H1 (cell line): ENCODE measurements at regions not wholly inside any gene's neighbourhood (a gene's known extent, or its start where the extent isn't known, plus 50 kb on each side); places are given as distances from the start of the nearest gene placed in this dataset.

ENCODE experiments used
- CTCF ChIA-PET: fragments of 300-600 bp; sonication (Branson Sonifier 250); formaldehyde crosslinking; loops from one replicate; lab custom pipeline; 2021; ENCODE audit not compliant: partially characterized antibody; lab: Charles Lee
- POLR2A ChIA-PET: fragments of 300-600 bp; sonication (Branson Sonifier 250); formaldehyde crosslinking; loops from one replicate; lab custom pipeline; 2021; ENCODE audit warnings: inconsistent platforms; ENCODE audit not compliant: partially characterized antibody; lab: Charles Lee
- DNase-seq, 2 experiments: peaks; one replicate each; pipeline versions ENCODE4 v3.0.0 to v3.0.0-alpha.2; 2010 to 2022; ENCODE audit warnings: low spot score in 2 of 2, low read depth in 1 of 2, mixed read lengths in 1 of 2
- FAIRE-seq: peaks from 2 replicates; lab custom pipeline; 2011; peaks lifted over from hg19 to GRCh38; lab: Jason Lieb, UNC
- H2AFZ ChIP-seq: 2 replicates; pipeline ENCODE4 v1.8.1; 2012; ENCODE audit warnings: low read length, inconsistent platforms
- H2AK5ac ChIP-seq: 2 replicates; pipeline ENCODE4 v1.6.1; 2013; ENCODE audit warnings: low read depth, low read length
- H2BK120ac ChIP-seq: replicated peaks from 2 replicates; pipeline ENCODE3; 2013; ENCODE audit warnings: low read depth, low read length, inconsistent platforms
- H2BK12ac ChIP-seq: 2 replicates; pipeline ENCODE4 v1.6.1; 2013; ENCODE audit warnings: low read depth, low read length
- H2BK15ac ChIP-seq: 2 replicates; pipeline ENCODE4 v1.6.1; 2013; ENCODE audit warnings: low read length
- H2BK20ac ChIP-seq: 2 replicates; pipeline ENCODE4 v1.6.1; 2013; ENCODE audit warnings: low read length
- H2BK5ac ChIP-seq: 2 replicates; pipeline ENCODE4 v1.6.1; 2013; ENCODE audit warnings: low read depth, low read length
- H3K14ac ChIP-seq: 2 replicates; pipeline ENCODE4 v1.6.1; 2013; ENCODE audit warnings: inconsistent platforms; ENCODE audit not compliant: insufficient read length
- H3K18ac ChIP-seq: 2 replicates; pipeline ENCODE4 v1.6.1; 2013; ENCODE audit warnings: low read length; ENCODE audit errors: extremely low read depth
- H3K23ac ChIP-seq: 2 replicates; pipeline ENCODE4 v1.6.1; 2013; ENCODE audit warnings: inconsistent platforms; ENCODE audit not compliant: insufficient read length
- H3K23me2 ChIP-seq: 2 replicates; pipeline ENCODE4 v1.6.1; 2013; ENCODE audit warnings: low read depth, low read length
- H3K27ac ChIP-seq: 2 replicates; pipeline ENCODE4 v1.6.1; 2011; ENCODE audit warnings: low read depth, low read length, inconsistent platforms
- H3K27me3 ChIP-seq, 4 experiments: replicated peaks in 1 of 4; 1 replicate in 1 of 4; 2 replicates in 3 of 4; pipeline versions ENCODE4 v1.6.1 to v1.8.1; 2011 to 2013; ENCODE audit warnings: low read length in 3 of 4, mild to moderate bottlenecking in 3 of 4, inconsistent platforms in 2 of 4, mixed read lengths in 2 of 4, moderate library complexity in 1 of 4; ENCODE audit not compliant: control insufficient read depth in 3 of 4, insufficient read depth in 3 of 4; ENCODE audit errors: extremely low read depth in 1 of 4
- H3K36me3 ChIP-seq, 4 experiments: 2 replicates each; pipeline versions ENCODE4 v1.6.1 to v1.8.1; 2011 to 2013; ENCODE audit warnings: mild to moderate bottlenecking in 4 of 4, low read length in 3 of 4, moderate library complexity in 2 of 4, control low read depth in 1 of 4, inconsistent platforms in 1 of 4; ENCODE audit not compliant: insufficient read depth in 4 of 4, control insufficient read depth in 2 of 4
- H3K4ac ChIP-seq: replicated peaks from 2 replicates; pipeline ENCODE3; 2013; ENCODE audit warnings: low read length, low read depth, mixed read lengths, inconsistent platforms; ENCODE audit not compliant: insufficient read length
- H3K4me1 ChIP-seq, 4 experiments: replicated peaks in 1 of 4; 1 replicate in 1 of 4; 2 replicates in 3 of 4; pipeline versions ENCODE4 v1.6.1 to v1.8.1; 2011 to 2013; ENCODE audit warnings: low read length in 3 of 4, inconsistent platforms in 2 of 4, mixed read lengths in 1 of 4; ENCODE audit not compliant: insufficient read depth in 4 of 4, control insufficient read depth in 3 of 4
- H3K4me2 ChIP-seq, 2 experiments: 2 replicates each; pipeline versions ENCODE4 v1.6.1 to v1.8.1; 2011 to 2013; ENCODE audit warnings: low read depth in 2 of 2, low read length in 2 of 2, control low read depth in 1 of 2, inconsistent platforms in 1 of 2, mild to moderate bottlenecking in 1 of 2; ENCODE audit not compliant: insufficient read depth in 1 of 2
- H3K4me3 ChIP-seq, 4 experiments: fragments of 200-600, 300-600 bp in 1 of 4; sonication (generic), shearing (Covaris generic), sonication (Bioruptor Twin) in 1 of 4; 2 replicates each; pipeline versions ENCODE4 v1.5.1 to v1.8.1; 2011 to 2016; ENCODE audit warnings: low read length in 4 of 4, low read depth in 3 of 4, control low read depth in 2 of 4, inconsistent platforms in 2 of 4, mild to moderate bottlenecking in 2 of 4, mixed read lengths in 1 of 4, moderate library complexity in 1 of 4; ENCODE audit not compliant: insufficient read depth in 2 of 4; ENCODE audit errors: extremely low read depth in 1 of 4
- H3K56ac ChIP-seq: replicated peaks from 2 replicates; pipeline ENCODE3; 2013; ENCODE audit warnings: low read depth, mild to moderate bottlenecking, mixed read lengths, low read length, inconsistent platforms; ENCODE audit not compliant: insufficient read length
- H3K79me1 ChIP-seq: 2 replicates; pipeline ENCODE4 v1.6.1; 2013; ENCODE audit warnings: low read depth, low read length, control low read depth
- H3K79me2 ChIP-seq, 2 experiments: 2 replicates each; pipeline versions ENCODE4 v1.6.1 to v1.8.1; 2012 to 2013; ENCODE audit warnings: low read length in 2 of 2, mild to moderate bottlenecking in 2 of 2, inconsistent platforms in 1 of 2; ENCODE audit not compliant: insufficient read depth in 2 of 2, control insufficient read depth in 1 of 2
- H3K9ac ChIP-seq, 4 experiments: replicated peaks in 1 of 4; 1 replicate in 1 of 4; 2 replicates in 3 of 4; pipeline versions ENCODE4 v1.6.1 to v1.8.1; 2011 to 2013; ENCODE audit warnings: low read depth in 3 of 4, low read length in 3 of 4, control low read depth in 2 of 4, mild to moderate bottlenecking in 2 of 4, moderate library complexity in 2 of 4, inconsistent platforms in 1 of 4; ENCODE audit errors: extremely low read depth in 1 of 4
- H3K9me3 ChIP-seq, 2 experiments: 2 replicates each; pipeline versions ENCODE4 v1.6.1 to v1.8.1; 2012 to 2013; ENCODE audit warnings: mild to moderate bottlenecking in 2 of 2, moderate library complexity in 2 of 2, control low read depth in 1 of 2, inconsistent platforms in 1 of 2, low read depth in 1 of 2, low read length in 1 of 2, mixed read lengths in 1 of 2; ENCODE audit not compliant: insufficient read depth in 2 of 2
- H4K20me1 ChIP-seq, 2 experiments: replicated peaks in 1 of 2; 2 replicates each; pipeline versions ENCODE3 to v1.8.1; 2011 to 2013; ENCODE audit warnings: inconsistent platforms in 2 of 2, low read length in 2 of 2, mild to moderate bottlenecking in 1 of 2; ENCODE audit not compliant: insufficient read depth in 2 of 2, control insufficient read depth in 1 of 2
- H4K5ac ChIP-seq: 2 replicates; pipeline ENCODE4 v1.6.1; 2013; ENCODE audit warnings: low read length, low read depth, mixed read lengths, inconsistent platforms; ENCODE audit not compliant: insufficient read length
- H4K8ac ChIP-seq: 2 replicates; pipeline ENCODE4 v1.8.0; 2013; ENCODE audit warnings: mild to moderate bottlenecking, moderate library complexity, low read length, inconsistent platforms; ENCODE audit not compliant: insufficient read depth; ENCODE audit errors: extremely low read depth
- H4K91ac ChIP-seq: replicated peaks from 2 replicates; pipeline ENCODE3; 2013; ENCODE audit warnings: low read length, mixed read lengths, inconsistent platforms; ENCODE audit not compliant: insufficient read length
- CHD1 ChIP-seq: IDR thresholded peaks from 2 replicates; pipeline ENCODE4 v1.6.1; 2012; ENCODE audit warnings: low read depth, low read length, improper control_type of control experiment
- EZH2 ChIP-seq: fragments of 200-600 bp; sonication (generic); IDR thresholded peaks from 2 replicates; pipeline ENCODE4 v1.7.1; 2012; ENCODE audit warnings: low read depth, mild to moderate bottlenecking, moderate library complexity, low read length, inconsistent platforms; ENCODE audit not compliant: severe bottlenecking
- GABPA ChIP-seq: IDR thresholded peaks from 2 replicates; pipeline ENCODE4 v1.6.1; 2011; ENCODE audit warnings: mild to moderate bottlenecking, low read length, moderate library complexity, borderline replicate concordance; ENCODE audit not compliant: insufficient read depth
- HDAC6 ChIP-seq: IDR thresholded peaks from one replicate; pipeline ENCODE4 v1.7.1; 2012; ENCODE audit warnings: low read depth, mild to moderate bottlenecking, inconsistent platforms, low read length, moderate library complexity
- KDM4A ChIP-seq: IDR thresholded peaks from one replicate; pipeline ENCODE4 v1.7.1; 2012; ENCODE audit warnings: low read depth, mild to moderate bottlenecking, moderate library complexity, low read length, inconsistent platforms; ENCODE audit not compliant: severe bottlenecking
- MAFK ChIP-seq: IDR thresholded peaks from 2 replicates; pipeline ENCODE4 v1.6.1; 2012; ENCODE audit warnings: low read depth, mild to moderate bottlenecking, improper control_type of control experiment, low read length
- RFX5 ChIP-seq: IDR thresholded peaks from 2 replicates; pipeline ENCODE4 v1.6.1; 2011; ENCODE audit warnings: low read depth, low read length, improper control_type of control experiment, borderline replicate concordance
- SAP30 ChIP-seq: fragments of 300-600 bp; sonication (generic); IDR thresholded peaks from 2 replicates; pipeline ENCODE4 v1.7.1; 2012; ENCODE audit warnings: low read length, moderate library complexity, mild to moderate bottlenecking, inconsistent platforms; ENCODE audit not compliant: insufficient read depth, insufficient replicate concordance
- SIN3A ChIP-seq, 2 experiments: IDR thresholded peaks in 1 of 2; conservative IDR thresholded peaks in 1 of 2; 2 replicates each; pipeline ENCODE4 v1.6.1; 2011 to 2012; ENCODE audit warnings: low read length in 2 of 2, improper control_type of control experiment in 1 of 2, low read depth in 1 of 2, mild to moderate bottlenecking in 1 of 2
- SIRT6 ChIP-seq: IDR thresholded peaks from one replicate; pipeline ENCODE4 v1.7.1; 2012; ENCODE audit warnings: low read length, inconsistent platforms
- SIX5 ChIP-seq: IDR thresholded peaks from 2 replicates; pipeline ENCODE4 v1.6.1; 2011; ENCODE audit warnings: mild to moderate bottlenecking, low read depth, low read length
- SUZ12 ChIP-seq: fragments of 200-600 bp; sonication (generic); IDR thresholded peaks from 2 replicates; pipeline ENCODE4 v1.6.1; 2012; ENCODE audit warnings: mild to moderate bottlenecking, inconsistent platforms, low read length, moderate library complexity, mixed read lengths
- WGBS, 2 experiments: shearing (Covaris generic) in 1 of 2; methylation state at CpG; one replicate each; pipeline versions ENCODE4 v1.1.6 to v1.1.7; 2013 to 2015; ENCODE audit warnings: low lambda C conversion rate in 2 of 2, mixed read lengths in 2 of 2, inconsistent platforms in 1 of 2, low coverage in 1 of 2, missing lambda C conversion rate in 1 of 2; ENCODE audit not compliant: insufficient replicate concordance in 2 of 2, insufficient coverage in 1 of 2, insufficient read length in 1 of 2; ENCODE audit errors: extremely low coverage in 1 of 2, missing lambda C conversion rate in 1 of 2; 5-methylcytosine and 5-hydroxymethylcytosine counted together

DNA sequence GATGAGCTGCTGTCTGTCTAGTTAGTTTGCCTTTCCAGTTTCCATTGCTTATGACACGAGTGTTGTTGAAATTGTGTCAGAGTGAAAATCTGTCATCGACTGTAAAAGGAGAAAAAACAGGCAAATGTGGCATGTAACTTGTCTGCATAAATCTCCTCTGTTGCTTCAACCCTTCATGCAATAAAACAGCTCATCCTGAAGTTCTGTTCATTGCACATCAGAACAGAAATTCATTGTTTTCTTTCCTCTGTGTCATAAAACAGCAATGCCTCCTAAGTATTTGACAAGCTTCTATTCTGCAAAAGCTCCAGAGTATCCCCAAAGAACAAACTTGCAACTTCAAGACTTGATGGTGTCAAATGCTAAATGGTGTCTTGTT lies 432.1 kb downstream of the MEIS1 start:
- Histone ChIP-seq H3K14ac (no peak overlapping the region), H3K23ac (no peak overlapping the region), H2BK120ac (no peak overlapping the region), H3K27me3 (no peaks in the 10 kb centered on the region), H2BK5ac (no peak overlapping the region), H2AFZ (no peak overlapping the region), H3K27ac (no peak overlapping the region), H4K20me1 (no peaks in the 10 kb centered on the region), H3K79me1 (no peaks in the 10 kb centered on the region), H3K9ac (no peak overlapping the region), H3K4me3 (no peak overlapping the region), H4K91ac (no peak overlapping the region), H3K18ac (no peak overlapping the region), H3K4me2 (no peak overlapping the region), H3K36me3 (no peaks in the 10 kb centered on the region), H3K4ac (no peak overlapping the region), H4K5ac (no peak overlapping the region), H4K8ac (no peak overlapping the region), H3K56ac (no peak overlapping the region), H3K23me2 (no peaks in the 10 kb centered on the region), H3K4me1 (no peaks in the 10 kb centered on the region), H2AK5ac (no peak overlapping the region), H2BK12ac (no peak overlapping the region), H3K9me3 (no peaks in the 10 kb centered on the region), H3K79me2 (no peaks in the 10 kb centered on the region), H2BK20ac (no peak overlapping the region), H2BK15ac (no peak overlapping the region)
- CTCF ChIA-PET, result no interaction called here
- no peak for TF ChIP-seq CHD1
- no peak for TF ChIP-seq SIN3A (conservative IDR thresholded peaks at IDR 0.05 in 1 of 2, IDR thresholded peaks at IDR 0.05 in 1 of 2; ENCODE audit: low read depth in 1 of 2, low read length in 2 of 2)
- no peak for TF ChIP-seq SAP30
- no peak for TF ChIP-seq SIX5
- TF ChIP-seq HDAC6, result no peak
- TF ChIP-seq EZH2, result no peak
- TF ChIP-seq RFX5, result no peak
- no peak for TF ChIP-seq MAFK
- TF ChIP-seq KDM4A, result no peak
- no peak for TF ChIP-seq SUZ12
- no peak for TF ChIP-seq GABPA
- TF ChIP-seq SIRT6, result no peak
- DNase-seq (no peak), FAIRE-seq (no peak)
- POLR2A ChIA-PET, result no interaction called here
- WGBS, 2 experiments, result 85% methylated on average over 2 of the region's 2 CpGs; no CpG with 5 or more reads in 1 of the 2 experiments
